ENCODE measurements at regions not wholly inside any gene's neighbourhood (a gene's known extent, or its start where the extent isn't known, plus 50 kb on each side); places are given as distances from the start of the nearest gene placed in this dataset.
"Not testable (repeated sequence)": the region's sequence is repeated elsewhere in the genome, so short reads cannot be mapped to it uniquely, and the experiment has no call there.

DNA sequence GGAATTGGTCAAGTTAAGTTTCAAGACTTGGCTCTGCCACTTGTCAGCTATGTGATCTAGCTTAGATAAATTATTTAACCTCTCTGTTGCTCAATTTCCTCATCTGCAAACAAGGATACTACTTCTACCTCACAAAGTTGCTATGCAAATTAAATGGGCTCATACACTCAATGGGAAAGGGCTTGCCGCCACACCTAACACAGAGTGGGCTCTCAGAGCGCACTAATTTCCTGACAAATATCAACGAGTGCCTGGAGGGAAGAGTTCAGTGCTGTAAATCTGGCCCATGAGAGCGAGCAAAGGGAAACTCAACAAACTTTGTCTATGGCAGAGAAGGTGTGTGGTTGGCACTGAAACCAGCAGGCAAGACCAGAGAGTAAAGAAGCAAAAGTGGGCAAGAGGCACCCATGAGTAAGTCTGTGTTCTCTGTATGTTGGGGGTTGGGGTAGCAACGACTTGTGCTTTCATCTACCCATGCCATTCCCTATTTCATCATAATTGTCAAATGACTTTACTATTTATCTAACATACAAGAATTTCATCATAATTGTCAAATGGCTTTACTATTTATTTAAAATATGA lies 60.7 kb upstream of the PHF21A start:
- DNase-seq, result no peak

DNA sequence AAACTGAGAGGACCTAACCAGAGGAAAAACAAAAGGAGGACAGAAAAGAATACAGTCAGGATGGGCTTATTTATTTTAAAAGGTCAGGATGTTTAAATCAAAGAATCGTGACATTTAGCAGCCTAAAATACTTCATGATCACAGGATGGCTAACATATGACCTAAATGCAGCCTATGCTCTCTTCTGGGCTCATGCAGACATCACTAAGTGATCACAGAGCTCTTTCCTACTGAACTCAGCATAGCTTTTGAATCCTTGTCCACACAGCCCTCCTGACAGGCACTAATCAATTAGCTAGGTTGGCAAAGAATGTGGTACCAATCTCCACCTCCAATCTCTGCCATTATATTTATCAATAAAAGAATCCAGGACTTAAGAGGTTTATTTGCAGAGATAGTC lies 60.1 kb upstream of the PHF21A start:
- no peak for DNase-seq

DNA sequence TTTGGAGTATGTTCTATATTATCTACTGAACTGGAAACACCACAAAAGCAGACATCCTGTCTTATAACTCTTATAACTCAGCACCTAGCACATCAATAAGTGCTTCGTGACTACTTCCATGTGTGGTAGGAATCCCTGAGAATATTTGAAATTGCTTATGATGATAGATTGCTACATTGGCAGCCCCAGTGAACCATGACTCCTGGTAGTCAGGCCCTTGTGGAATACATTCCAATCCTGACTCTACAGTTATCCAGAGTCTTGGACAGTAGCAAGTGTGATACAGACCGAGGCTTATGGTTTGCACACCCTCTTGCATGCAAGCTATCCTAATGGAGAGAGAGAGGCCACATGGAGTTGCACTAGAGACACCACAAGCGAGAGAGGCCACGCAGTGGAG lies 59.5 kb upstream of the PHF21A start:
- no peak for DNase-seq

- no peak for DNase-seq
Measured at GRCh38 chr11:46178513-46178912, 57.3 kb upstream of the PHF21A start.

- no peak for DNase-seq
Measured at GRCh38 chr11:46176421-46176820, 55.2 kb upstream of the PHF21A start.

DNA sequence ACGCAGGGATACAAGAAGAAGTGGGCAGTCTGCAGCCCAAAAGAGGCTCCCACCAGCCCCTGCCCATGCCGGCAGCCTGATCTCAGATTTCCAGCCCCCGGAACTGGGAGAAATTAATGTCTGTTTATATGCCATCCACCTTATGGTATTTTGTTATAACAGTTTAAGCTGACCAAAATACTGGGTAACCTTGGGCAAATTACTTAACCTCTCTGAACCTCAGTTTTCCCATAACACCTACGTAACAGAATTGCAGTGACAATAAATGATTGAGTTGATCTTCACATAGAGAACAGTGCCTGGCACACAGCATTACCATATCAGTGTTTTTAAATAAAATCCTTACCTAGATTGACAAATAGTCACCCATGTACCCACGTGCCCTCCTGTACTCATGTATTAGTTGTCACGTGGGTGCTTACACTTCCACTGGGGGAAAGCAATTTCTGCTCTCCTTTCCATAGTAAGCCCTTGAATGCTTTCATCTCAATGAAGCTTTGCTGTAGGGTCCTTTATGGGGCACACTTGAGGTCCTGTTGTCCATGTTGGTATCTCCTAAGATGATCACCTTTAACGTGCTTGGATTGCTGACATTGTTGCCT lies 54.2 kb upstream of the PHF21A start:
- no peak for DNase-seq

DNA sequence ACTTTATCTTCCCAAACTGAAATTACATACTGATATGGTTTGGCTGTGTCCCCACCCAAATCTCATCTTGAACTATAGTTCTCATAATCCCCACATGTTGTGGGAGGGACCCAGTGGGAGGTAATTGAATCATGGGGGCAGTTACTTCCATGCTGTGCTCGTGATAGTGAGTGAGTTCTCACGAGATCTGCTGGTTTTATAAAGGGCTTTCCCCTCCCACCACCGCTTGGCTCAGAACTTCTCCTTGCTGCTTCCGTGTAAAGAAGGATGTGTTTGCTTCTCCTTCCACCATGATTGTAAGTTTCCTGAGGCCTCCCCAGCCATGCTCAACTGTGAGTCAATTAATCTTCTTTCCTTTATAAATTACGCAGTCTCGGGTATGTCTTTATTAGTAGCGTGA lies 50.4 kb upstream of the PHF21A start:
- DNase-seq, result not testable (repeated sequence)
